ENCODE measurements at regions not wholly inside any gene's neighbourhood (a gene's known extent, or its start where the extent isn't known, plus 50 kb on each side); places are given as distances from the start of the nearest gene placed in this dataset.

DNA sequence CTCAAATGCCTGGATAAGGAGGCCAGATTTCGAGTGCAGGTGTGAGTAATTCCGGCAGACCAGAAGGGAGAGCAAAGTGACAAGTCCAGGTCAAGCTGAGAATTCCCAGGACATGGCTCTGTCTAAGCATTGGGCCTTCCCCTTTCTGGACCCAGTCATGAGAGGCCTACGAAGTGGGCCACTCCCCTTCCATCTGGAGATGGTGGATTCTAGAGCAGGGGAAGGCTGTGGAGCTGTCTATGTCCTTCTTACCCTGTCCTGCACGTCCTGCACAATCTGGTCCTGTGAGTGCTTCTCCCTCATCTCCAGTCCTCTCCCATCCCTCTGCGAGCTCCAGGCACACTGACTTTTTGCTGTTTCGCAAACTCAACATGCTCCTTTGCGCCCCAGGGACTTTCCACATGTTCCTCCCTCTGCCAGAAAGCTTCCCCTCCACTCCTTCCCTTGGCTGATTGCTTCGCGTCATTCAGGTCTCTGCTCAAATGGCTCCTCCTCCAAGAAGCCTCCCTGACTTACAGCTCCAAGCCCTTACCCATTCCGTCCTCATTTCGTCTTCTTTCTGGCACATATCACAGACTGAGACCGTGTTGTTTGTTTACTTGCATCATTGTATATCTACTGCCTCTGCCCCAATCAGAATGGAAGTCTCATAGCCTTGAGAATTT lies 193.2 kb downstream of the URI1 start:
- TF ChIP-seq, protein P1, sequence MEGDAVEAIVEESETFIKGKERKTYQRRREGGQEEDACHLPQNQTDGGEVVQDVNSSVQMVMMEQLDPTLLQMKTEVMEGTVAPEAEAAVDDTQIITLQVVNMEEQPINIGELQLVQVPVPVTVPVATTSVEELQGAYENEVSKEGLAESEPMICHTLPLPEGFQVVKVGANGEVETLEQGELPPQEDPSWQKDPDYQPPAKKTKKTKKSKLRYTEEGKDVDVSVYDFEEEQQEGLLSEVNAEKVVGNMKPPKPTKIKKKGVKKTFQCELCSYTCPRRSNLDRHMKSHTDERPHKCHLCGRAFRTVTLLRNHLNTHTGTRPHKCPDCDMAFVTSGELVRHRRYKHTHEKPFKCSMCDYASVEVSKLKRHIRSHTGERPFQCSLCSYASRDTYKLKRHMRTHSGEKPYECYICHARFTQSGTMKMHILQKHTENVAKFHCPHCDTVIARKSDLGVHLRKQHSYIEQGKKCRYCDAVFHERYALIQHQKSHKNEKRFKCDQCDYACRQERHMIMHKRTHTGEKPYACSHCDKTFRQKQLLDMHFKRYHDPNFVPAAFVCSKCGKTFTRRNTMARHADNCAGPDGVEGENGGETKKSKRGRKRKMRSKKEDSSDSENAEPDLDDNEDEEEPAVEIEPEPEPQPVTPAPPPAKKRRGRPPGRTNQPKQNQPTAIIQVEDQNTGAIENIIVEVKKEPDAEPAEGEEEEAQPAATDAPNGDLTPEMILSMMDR (IDR thresholded peaks at IDR 0.05; ENCODE audit: low read length): no peak
- TF ChIP-seq EZH2 (IDR thresholded peaks at IDR 0.05; ENCODE audit: borderline replicate concordance, low read length): no peak
